ENCODE measurements at regions not wholly inside any gene's neighbourhood (a gene's known extent, or its start where the extent isn't known, plus 50 kb on each side); places are given as distances from the start of the nearest gene placed in this dataset.
"Not testable (repeated sequence)": the region's sequence is repeated elsewhere in the genome, so short reads cannot be mapped to it uniquely, and the experiment has no call there.

DNA sequence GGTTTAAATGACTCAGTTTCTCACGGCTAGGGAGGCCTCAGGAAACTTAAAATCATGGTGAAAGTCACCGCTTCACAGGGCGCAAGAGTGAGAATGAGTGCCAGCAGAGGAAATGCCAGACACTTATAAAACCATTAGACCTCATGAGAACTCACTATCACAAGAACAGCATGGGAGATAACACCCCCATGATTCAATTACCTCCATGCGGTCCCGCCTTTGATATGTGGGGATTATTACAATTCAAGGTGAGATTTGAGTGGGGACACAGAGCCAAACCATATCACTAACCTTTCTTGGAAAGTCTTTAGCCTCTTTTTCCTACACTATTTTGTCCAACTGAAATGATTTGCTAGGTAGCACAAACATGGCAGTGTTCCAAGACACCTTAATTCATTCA lies 533.9 kb upstream of the NUDT12 start:
- DNase-seq: no peak

- no peak for DNase-seq
Observed at GRCh38 chr5:104095527-104095926, 532.9 kb upstream of the NUDT12 start.

GRCh38 chr5:104088876-104089778 lies 526.5 kb upstream of the NUDT12 start:
- DNase-seq: no peak

GRCh38 chr5:104084896-104085295 lies 522.3 kb upstream of the NUDT12 start:
- DNase-seq: no peak

- DNase-seq: no peak
Observed at GRCh38 chr5:104082754-104083153, 520.2 kb upstream of the NUDT12 start.

- no peak for DNase-seq
Observed at GRCh38 chr5:104081232-104081631, 518.6 kb upstream of the NUDT12 start.

DNA sequence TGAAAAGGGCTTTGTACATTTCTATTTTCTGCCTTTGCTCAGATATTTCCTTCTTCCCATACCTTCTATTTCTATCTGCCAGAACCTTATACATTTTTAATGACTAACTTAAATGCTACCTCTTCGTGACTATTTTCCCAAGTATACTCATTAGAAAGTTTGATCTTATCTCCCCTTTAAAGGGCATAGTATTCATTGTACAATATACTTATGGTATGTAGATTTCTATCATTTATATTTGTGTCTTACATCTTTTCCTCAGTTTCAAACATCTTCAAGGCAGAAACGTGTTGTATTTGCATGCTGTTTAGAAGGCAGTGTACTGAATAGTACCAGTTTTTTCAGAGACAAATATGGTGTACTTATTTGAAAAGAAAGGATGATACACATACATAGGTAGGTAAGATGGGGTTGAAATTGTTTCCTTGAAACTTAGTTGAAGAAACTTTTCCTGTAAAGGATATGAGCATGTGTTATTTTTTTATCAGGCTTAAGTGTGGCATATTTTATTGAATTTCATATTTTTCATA lies 518.1 kb upstream of the NUDT12 start:
- no peak for DNase-seq

- not testable (repeated sequence) for DNase-seq
Observed at GRCh38 chr5:104079861-104080645, 517.5 kb upstream of the NUDT12 start.

GRCh38 chr5:104071887-104072286 lies 509.3 kb upstream of the NUDT12 start:
- no peak for DNase-seq

GRCh38 chr5:104062621-104063377 lies 500.2 kb upstream of the NUDT12 start:
- no peak for DNase-seq

- no peak for DNase-seq
Observed at GRCh38 chr5:104061707-104062106, 499.1 kb upstream of the NUDT12 start.

- DNase-seq: no peak
Observed at GRCh38 chr5:104053353-104053649, 490.7 kb upstream of the NUDT12 start.

- DNase-seq: no peak
Observed at GRCh38 chr5:104052558-104053352, 490.2 kb upstream of the NUDT12 start.

- DNase-seq: no peak
Observed at GRCh38 chr5:104050436-104050835, 487.8 kb upstream of the NUDT12 start.

- DNase-seq: no peak
Observed at GRCh38 chr5:104049752-104050151, 487.2 kb upstream of the NUDT12 start.

DNA sequence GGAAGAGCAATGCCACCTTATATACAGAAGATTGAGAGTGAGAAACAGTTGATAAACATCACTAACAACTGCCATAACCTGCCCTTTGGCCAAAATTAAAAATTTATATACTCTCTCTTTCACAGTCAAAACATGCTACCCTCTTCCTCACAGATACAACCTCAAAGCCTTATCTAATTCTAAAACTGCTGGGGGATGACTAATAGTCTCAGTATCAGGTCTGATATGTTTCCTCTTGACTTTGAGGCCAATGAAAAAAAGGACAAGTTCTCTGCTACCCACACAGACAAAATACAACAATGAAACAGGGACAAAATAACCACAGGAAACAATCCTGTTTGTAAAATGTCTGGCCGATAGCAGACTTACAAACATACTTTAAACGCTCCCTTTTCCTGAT lies 485.6 kb upstream of the NUDT12 start:
- DNase-seq: no peak

DNA sequence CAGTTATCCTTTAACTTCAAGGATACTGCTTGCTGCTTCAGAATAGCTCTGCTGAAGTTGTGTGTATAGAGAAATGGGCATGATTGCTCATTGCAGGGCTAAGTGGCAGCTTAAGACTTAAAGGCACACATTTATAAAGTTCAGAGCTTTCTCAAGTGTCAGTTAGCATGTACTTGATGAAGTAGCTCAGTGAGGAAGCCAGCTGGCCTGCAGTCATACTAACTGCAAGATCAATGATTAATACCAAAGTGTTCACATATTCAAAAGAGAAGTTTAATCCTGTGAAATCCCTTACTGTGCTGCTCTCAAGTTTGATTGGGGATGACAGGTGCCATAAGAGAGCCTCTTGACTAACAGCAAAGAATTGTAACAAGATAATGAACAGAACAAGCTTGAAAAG lies 483.4 kb upstream of the NUDT12 start:
- DNase-seq: peak; percentile 44

DNA sequence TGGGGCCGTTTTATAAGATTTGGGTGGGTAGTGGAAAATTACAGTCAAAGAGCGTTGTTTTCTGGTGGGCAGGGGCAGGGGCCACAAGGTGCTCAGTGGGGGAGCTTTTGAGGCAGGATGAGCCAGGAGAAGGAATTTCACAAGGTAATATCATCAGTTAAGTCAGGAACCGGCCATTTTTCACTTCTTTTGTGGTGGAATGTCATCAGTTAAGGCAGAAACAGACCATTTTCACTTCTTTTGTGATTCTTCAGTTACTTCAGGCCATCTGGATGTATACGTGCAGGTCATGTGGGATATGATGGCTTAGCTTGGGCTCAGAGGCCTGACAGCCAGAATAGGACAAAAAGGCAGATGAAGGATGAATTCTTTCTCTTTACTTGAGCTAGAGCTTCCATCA lies 477.3 kb upstream of the NUDT12 start:
- DNase-seq: not testable (repeated sequence)

- DNase-seq: not testable (repeated sequence)
Observed at GRCh38 chr5:104037136-104037535, 474.5 kb upstream of the NUDT12 start.

- DNase-seq: not testable (repeated sequence)
Observed at GRCh38 chr5:104033186-104033585, 470.6 kb upstream of the NUDT12 start.

GRCh38 chr5:104024538-104024937 lies 461.9 kb upstream of the NUDT12 start:
- no peak for DNase-seq

GRCh38 chr5:104023739-104024138 lies 461.1 kb upstream of the NUDT12 start:
- DNase-seq: no peak

All from eye (tissue), 1 donor.